Neural crest cell (in vitro differentiated cells): ENCODE measurements at regions not wholly inside any gene's neighbourhood (a gene's known extent, or its start where the extent isn't known, plus 50 kb on each side); places are given as distances from the start of the nearest gene placed in this dataset.

Source experiments
- DNase-seq: peaks from one replicate; pipeline ENCODE4 v3.0.0; 2021; ENCODE audit warnings: low read depth, mixed read lengths, low spot score
- H3K27ac Mint-ChIP-seq: one replicate; pipeline ENCODE4 v1.8.0; 2021; ENCODE audit warnings: mild to moderate bottlenecking, mixed read lengths; ENCODE audit not compliant: unreplicated experiment
- H3K27me3 Mint-ChIP-seq: 2 replicates; pipeline ENCODE4 v1.8.0; 2021; ENCODE audit warnings: low read depth, mild to moderate bottlenecking, mixed read lengths
- H3K36me3 Mint-ChIP-seq: 2 replicates; pipeline ENCODE4 v1.8.0; 2021; ENCODE audit warnings: low read depth, mild to moderate bottlenecking, mixed read lengths
- H3K4me1 Mint-ChIP-seq: 2 replicates; pipeline ENCODE4 v1.8.0; 2021; ENCODE audit warnings: mixed read lengths
- H3K4me3 Mint-ChIP-seq: one replicate; pipeline ENCODE4 v1.8.0; 2021; ENCODE audit warnings: mild to moderate bottlenecking, mixed read lengths
- H3K9me3 Mint-ChIP-seq: 2 replicates; pipeline ENCODE4 v1.8.0; 2021; ENCODE audit warnings: mixed read lengths
- TF ChIP-seq, protein P1 (sequence below): fragments of 200-600 bp; sonication (generic); conservative IDR thresholded peaks from 2 replicates; pipeline ENCODE4 v1.5.0; 2021; ENCODE audit warnings: antibody characterized with exemption, mild to moderate bottlenecking

DNA sequence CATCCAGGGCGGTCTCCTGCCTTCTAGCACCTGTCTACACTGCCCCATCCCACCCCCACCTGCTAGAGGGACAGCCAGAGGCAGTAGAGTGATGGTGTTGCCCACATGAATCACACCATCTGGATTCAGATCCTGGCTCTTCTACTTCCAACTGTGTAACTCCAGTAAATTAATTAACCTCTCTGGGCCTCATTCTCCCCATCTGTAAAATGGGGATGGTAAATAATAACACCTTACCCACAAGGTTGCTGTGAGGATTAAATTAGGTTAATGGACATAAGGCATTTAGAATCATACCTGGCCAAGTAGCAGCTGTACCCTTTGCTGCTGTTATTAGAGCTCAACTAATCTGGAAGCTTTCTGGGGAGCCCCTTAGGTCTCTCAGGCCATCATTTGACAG lies 149.6 kb upstream of the BCOR start:
- TF ChIP-seq, protein P1, sequence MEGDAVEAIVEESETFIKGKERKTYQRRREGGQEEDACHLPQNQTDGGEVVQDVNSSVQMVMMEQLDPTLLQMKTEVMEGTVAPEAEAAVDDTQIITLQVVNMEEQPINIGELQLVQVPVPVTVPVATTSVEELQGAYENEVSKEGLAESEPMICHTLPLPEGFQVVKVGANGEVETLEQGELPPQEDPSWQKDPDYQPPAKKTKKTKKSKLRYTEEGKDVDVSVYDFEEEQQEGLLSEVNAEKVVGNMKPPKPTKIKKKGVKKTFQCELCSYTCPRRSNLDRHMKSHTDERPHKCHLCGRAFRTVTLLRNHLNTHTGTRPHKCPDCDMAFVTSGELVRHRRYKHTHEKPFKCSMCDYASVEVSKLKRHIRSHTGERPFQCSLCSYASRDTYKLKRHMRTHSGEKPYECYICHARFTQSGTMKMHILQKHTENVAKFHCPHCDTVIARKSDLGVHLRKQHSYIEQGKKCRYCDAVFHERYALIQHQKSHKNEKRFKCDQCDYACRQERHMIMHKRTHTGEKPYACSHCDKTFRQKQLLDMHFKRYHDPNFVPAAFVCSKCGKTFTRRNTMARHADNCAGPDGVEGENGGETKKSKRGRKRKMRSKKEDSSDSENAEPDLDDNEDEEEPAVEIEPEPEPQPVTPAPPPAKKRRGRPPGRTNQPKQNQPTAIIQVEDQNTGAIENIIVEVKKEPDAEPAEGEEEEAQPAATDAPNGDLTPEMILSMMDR: no peak
- DNase-seq: no peak
- no peak overlapping the region for H3K27ac Mint-ChIP-seq
- H3K4me1 Mint-ChIP-seq: peaks cover 34% of the 10 kb centered on the region
- no peaks in the 10 kb centered on the region for H3K27me3 Mint-ChIP-seq
- H3K4me3 Mint-ChIP-seq: no peak overlapping the region
- no peaks in the 10 kb centered on the region for H3K36me3 Mint-ChIP-seq
- no peaks in the 10 kb centered on the region for H3K9me3 Mint-ChIP-seq

DNA sequence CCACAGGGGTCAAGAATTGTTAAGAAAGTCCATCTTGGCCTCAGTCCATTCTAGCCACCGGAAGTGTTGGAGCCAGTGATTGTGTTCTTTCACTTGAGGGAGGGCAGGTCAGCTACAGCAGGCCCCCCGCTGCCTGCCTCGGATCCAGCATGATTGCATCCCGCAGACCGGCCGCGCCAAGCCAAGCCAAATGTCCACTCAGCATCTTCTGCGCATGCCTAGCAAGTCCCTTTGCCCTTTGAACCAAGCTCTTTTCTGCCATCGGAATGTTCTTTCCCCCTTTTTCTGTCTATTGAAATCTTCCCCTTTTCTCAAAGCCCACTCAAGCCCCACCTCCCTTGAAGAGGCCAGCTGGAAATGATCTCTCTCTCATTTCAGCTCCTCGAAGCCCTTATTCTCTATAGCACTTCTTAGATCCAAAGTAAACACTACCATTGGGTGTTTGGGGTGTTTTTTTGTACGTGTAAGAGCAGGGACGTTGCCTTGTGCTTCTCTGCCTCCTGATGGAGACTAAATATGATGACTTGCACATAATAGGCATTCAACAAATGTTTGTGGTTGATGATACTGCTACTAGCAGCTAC lies 147.8 kb upstream of the BCOR start:
- H3K27ac Mint-ChIP-seq: peak overlapping the region; percentile 32
- TF ChIP-seq, protein P1: no peak
- H3K4me1 Mint-ChIP-seq: peaks cover 34% of the 10 kb centered on the region
- no peaks in the 10 kb centered on the region for H3K36me3 Mint-ChIP-seq
- peak; percentile 12 for DNase-seq
- no peaks in the 10 kb centered on the region for H3K27me3 Mint-ChIP-seq
- no peaks in the 10 kb centered on the region for H3K9me3 Mint-ChIP-seq
- peak overlapping the region; percentile 46 for H3K4me3 Mint-ChIP-seq

DNA sequence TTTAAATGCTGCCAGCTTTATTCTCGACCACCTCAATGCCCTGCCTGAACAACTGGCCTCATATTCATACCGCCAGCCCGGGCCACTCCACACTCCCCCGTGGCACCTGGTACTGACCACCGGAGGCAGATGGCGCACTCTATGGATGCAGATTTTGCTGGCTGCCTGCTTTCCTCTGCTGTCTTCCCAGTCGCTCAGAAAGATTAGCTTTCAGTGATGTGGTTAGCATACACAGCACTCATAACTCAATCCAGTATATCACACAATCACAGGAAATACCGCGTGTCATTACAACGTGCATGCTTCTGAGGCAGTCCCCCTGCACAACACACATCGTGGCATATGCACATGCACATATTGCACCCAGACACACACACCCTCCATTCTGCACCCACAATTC lies 147.2 kb upstream of the BCOR start:
- Mint-ChIP-seq H3K27ac (no peak overlapping the region), H3K9me3 (no peaks in the 10 kb centered on the region)
- no peak for DNase-seq

DNA sequence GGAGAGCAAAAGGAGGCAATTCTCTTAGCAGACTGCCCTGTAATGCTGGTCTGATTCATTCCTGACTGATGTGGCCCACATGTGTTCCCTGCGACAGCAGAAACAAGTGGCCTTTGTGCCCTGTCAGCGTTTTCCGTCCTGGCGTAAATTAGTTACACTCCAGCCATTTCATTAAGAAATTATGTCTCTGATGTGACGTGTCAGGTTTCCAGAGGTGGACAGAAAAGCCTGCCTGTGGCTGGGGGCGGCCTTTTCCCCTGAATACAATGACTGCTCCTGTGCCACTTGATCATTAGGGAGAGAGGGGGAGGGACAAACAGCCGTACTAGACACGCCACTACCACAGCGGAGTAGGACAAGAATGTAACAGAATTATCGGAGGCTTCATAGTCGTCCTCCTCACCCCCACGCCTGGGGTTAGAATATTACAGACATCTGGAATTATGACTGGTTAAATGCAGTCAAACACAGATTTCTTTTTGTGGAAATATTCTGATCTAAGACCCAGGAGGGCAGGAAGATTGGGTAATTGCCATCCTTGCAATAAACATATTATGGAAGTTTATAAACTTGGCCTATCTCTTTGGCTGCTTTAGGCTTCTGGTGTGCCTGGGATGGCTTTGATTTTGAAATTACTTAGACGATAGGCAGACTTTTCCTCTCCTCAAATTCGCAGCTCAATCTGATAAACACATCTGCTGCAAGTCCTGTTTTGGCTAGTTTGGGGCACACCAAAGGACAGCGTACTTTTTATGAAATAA lies 146.2 kb upstream of the BCOR start:
- DNase-seq: peak; percentile 32
- TF ChIP-seq, protein P1: no peak
- peak overlapping the region; percentile 53 for H3K27ac Mint-ChIP-seq
- H3K4me3 Mint-ChIP-seq: peak overlapping the region; percentile 58
- no peaks in the 10 kb centered on the region for H3K36me3 Mint-ChIP-seq
- H3K9me3 Mint-ChIP-seq: no peaks in the 10 kb centered on the region
- peaks cover 34% of the 10 kb centered on the region for H3K4me1 Mint-ChIP-seq
- no peaks in the 10 kb centered on the region for H3K27me3 Mint-ChIP-seq

More for the DNA sequence above, 147.2 kb upstream of the BCOR start:
- peak overlapping the region; percentile 12 for H3K4me3 Mint-ChIP-seq
- H3K4me1 Mint-ChIP-seq: peaks cover 34% of the 10 kb centered on the region
- H3K27me3 Mint-ChIP-seq: no peaks in the 10 kb centered on the region
- H3K36me3 Mint-ChIP-seq: no peaks in the 10 kb centered on the region
- TF ChIP-seq, protein P1: no peak

DNA sequence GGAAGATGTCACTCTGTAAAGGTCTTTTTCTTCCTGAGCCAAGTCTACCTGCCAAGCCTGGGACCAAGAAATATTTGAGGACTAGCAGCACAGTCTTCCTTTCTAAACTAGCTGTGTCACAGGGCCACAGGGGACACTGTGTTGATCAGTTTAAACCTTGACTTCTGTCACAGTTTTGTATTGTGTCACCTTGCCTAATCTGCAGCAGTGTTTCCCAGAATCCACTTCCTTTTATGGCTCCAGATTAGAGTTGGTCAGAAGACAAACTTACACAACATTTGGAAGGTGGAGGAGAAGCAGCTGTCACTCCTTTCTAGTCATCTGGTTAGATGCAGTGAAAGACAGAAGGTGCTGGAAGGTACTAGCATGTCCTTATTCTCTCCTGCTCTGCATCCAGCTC lies 143.1 kb upstream of the BCOR start:
- H3K36me3 Mint-ChIP-seq: no peaks in the 10 kb centered on the region
- H3K9me3 Mint-ChIP-seq: no peaks in the 10 kb centered on the region
- no peak overlapping the region for H3K27ac Mint-ChIP-seq
- DNase-seq: no peak
- no peaks in the 10 kb centered on the region for H3K27me3 Mint-ChIP-seq
- TF ChIP-seq, protein P1: no peak
- H3K4me3 Mint-ChIP-seq: no peak overlapping the region
- H3K4me1 Mint-ChIP-seq: peaks cover 40% of the 10 kb centered on the region
